ENCODE measurements at regions not wholly inside any gene's neighbourhood (a gene's known extent, or its start where the extent isn't known, plus 50 kb on each side); places are given as distances from the start of the nearest gene placed in this dataset.
"Not testable (repeated sequence)": the region's sequence is repeated elsewhere in the genome, so short reads cannot be mapped to it uniquely, and the experiment has no call there.

- no peak for DNase-seq (ENCODE audit: low spot score)
Measured at GRCh38 chr11:116335891-116336290, 436.9 kb downstream of the BUD13 start.

DNA sequence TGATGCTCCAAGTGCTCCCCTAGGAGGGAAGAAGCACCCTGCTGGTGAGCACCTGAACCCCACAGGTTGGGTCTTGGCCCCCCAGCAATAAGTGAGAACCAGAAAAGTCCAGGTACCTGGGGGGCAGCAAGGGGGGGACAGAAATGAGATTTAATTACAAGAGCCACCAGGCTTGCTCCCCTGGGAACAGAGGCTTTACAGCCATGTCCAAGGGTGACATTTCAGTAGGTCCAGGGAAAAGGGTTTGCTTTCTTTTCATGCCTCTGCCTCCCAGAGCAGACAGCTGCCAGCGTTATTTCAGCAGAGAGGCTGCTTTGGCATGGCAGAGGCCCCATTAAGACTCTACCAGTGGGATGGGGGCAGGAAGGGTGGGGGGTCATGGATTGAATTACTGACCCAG, 437.7 kb downstream of the BUD13 start:
- no peak for DNase-seq (ENCODE audit: low spot score)

- no peak for DNase-seq (ENCODE audit: low spot score)
Measured at GRCh38 chr11:116334596-116334995, 438.2 kb downstream of the BUD13 start.

DNA sequence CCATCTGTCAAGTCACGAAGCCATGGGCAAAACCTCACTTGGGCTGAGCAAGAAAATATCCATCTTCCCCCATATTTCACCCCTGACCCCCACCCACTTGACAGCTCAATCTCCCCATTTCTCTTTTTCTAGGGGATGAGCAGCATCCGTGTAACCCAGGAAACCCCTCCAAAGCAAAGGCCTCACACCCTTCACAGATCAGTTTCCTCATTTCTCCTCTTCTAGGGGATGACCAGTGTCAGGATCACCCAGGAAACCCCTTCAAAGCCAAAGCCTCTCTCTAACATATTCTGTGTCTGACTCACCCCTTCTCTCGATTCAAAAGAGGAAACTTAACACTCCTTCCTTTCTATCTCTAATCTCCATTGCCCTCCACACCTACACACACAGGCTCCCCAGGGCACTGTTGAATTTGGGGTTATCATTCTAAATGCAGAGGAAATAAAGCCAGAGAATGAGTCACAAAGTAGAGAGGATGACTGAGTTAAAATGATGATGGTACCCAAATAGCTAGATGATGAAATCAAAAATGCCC, 439.7 kb downstream of the BUD13 start:
- DNase-seq (ENCODE audit: low spot score), result no peak

- no peak for DNase-seq (ENCODE audit: low spot score)
Measured at GRCh38 chr11:116332391-116332790, 440.4 kb downstream of the BUD13 start.

DNA sequence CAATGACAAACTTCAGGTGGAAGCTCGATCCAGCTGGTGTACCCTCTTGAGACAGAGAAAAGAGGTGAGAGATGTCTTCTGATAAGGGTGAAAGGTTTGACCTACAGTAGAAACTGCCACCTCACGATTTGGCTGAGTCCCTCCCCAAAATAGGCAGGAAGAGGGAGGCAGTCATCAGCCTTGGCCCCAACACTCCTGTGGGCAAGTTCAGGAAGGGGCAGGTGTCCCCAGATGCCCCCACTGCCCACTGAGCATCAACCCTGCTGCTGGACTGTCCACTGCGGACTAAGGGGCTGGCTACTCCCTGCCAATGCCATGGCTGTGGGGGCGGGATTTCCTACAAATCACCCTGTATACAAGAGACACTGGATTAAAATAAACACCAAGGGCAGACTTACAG, 441.4 kb downstream of the BUD13 start:
- no peak for DNase-seq (ENCODE audit: low spot score)

GRCh38 chr11:116330439-116331185, 442.2 kb downstream of the BUD13 start:
- DNase-seq (ENCODE audit: low spot score), result no peak

GRCh38 chr11:116329354-116330090, 443.3 kb downstream of the BUD13 start:
- no peak for DNase-seq (ENCODE audit: low spot score)

DNA sequence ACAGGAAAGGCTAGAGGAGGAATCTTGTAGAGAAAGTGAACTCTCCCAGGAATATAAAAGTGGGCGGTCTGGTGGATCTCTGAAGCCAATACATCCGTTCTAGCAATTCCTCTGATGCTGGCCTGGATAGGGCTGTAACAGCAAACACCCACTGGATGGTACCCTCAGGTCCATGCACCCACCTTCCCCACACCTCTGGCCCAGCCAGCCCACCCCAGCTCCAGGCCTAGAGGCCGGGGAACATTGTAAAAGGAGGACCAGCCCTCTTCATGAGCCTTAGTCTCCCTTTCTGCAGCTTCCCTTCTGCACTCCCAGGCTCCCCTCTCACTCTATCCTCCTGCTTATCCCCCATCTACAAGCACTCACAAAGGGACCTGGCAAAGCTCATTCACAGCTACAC, 443.9 kb downstream of the BUD13 start:
- DNase-seq (ENCODE audit: low spot score), result no peak

- no peak for DNase-seq (ENCODE audit: low spot score)
Measured at GRCh38 chr11:116328391-116328790, 444.4 kb downstream of the BUD13 start.

- no peak for DNase-seq (ENCODE audit: low spot score)
Measured at GRCh38 chr11:116326146-116326545, 446.6 kb downstream of the BUD13 start.

DNA sequence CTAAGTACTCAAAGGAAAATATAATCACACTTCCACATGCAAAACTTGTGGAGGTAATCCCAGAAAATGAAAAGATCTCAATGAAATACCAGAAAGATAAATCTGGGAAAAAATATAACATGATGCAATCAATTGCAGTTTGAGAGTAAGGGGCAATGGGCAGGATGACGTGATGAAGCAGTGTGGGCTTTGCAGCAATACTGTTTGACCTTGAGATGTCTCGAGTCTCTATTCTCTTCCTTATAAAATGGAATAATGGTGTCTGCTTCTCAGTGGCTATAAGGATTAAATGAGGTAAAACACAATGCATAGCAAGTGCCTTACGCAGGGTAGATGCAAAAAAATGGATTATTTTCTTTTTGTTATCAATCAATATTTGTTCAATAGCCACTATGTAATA, 447.5 kb downstream of the BUD13 start:
- no peak for DNase-seq (ENCODE audit: low spot score)

DNA sequence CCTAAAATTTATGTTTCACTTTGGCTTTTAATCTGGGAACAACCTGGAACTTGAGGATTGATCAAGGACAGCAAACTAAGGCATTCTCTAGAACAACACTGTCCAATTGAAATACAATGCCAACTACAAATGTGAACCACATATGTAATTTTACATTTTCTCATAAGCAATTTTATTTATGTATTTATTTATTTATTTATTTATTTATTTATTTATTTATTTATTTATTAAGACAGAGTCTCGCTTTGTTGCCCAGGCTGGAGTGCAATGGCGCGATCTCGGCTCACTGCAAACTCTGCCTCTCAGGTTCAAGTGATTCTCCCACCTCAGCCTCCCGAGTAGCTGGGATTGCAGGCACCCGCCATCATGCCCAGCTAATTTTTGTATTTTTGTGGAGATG, 448.7 kb downstream of the BUD13 start:
- not testable (repeated sequence) for DNase-seq (ENCODE audit: low spot score)

- no peak for DNase-seq (ENCODE audit: low spot score)
Measured at GRCh38 chr11:116317212-116317611, 455.6 kb downstream of the BUD13 start.

- DNase-seq (ENCODE audit: low spot score), result no peak
Measured at GRCh38 chr11:116314006-116314405, 458.8 kb downstream of the BUD13 start.

DNA sequence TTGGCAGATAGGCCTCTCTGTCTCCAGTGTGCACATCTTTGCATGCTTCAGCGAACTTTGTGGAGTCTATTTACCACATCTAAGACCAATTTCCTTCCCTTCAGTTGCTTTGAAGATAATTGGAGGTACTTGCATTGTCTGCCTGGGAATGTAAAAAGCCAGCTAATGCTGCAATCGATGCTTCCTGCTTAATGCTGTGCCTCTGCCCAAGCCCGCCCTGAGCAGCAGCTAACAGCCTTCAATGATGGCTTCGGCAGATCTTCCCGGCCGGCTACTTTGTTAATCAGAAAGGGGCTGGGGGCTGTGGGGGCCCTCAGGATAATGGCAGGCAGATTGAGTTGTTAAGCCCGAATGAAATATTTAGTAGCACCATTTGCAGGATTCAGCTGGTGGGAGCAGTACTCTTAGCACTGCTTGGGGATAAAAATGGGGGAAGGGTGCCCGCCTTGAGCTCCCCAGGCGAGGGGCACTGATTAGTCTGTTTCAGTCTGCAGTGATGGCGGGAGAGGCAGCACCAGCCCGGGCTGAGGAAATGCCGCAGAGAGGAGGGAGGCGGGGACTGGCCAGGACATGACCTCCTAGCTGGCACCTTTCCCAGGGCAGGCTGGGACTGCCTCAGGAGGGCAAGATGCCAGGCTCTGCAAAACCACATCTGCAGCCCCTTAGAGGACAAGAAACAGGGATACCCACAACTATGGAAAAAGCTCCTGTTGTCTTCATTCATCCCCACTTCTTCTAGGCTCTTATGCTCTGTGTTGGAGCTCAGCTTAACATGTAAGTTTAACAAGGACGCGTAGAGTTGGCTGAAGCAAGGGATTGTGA, 460.0 kb downstream of the BUD13 start:
- no peak for DNase-seq (ENCODE audit: low spot score)

GRCh38 chr11:116311206-116311605, 461.6 kb downstream of the BUD13 start:
- DNase-seq (ENCODE audit: low spot score), result no peak

- no peak for DNase-seq (ENCODE audit: low spot score)
Measured at GRCh38 chr11:116310698-116311097, 462.1 kb downstream of the BUD13 start.

DNA sequence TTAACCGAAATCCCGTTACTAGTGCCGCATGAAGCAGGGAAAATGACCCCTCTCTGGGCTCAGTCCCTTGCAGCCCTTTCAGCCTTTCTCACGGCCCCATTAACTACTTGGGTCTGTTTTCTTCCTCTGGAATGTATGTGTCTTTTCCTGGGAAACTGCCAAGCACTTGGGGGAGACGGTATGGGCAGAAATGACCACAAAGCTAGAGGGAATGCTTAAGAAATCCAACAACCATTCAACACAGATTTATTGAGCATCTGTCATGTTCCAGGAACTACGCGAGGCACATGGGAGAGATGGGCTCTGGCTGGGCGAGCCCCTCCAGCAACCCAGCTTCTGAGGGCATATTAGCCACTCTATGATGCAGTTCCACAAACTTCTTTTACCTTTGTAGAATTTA, 462.6 kb downstream of the BUD13 start:
- no peak for DNase-seq (ENCODE audit: low spot score)

- no peak for DNase-seq (ENCODE audit: low spot score)
Measured at GRCh38 chr11:116309446-116309845, 463.3 kb downstream of the BUD13 start.

- DNase-seq (ENCODE audit: low spot score), result no peak
Measured at GRCh38 chr11:116302756-116303155, 470.0 kb downstream of the BUD13 start.

DNA sequence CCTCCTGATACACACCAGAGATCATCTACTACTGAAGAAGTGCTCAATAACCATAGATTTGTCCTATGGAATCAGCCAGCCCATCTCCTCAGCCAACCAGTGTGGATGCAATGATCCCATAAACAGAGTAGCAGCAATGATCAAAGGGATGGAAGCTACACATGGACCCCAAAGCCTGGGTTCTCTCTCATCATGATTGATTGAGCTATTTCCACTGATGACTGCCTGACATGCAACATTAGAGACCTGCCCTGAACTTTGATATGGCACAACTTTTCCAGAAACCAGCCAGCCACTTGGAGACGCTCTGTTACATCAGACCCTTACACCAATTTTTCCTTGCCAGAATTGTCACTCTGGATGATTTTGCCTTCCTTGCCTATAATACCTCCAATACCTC, 471.6 kb downstream of the BUD13 start:
- no peak for DNase-seq (ENCODE audit: low spot score)

DNA sequence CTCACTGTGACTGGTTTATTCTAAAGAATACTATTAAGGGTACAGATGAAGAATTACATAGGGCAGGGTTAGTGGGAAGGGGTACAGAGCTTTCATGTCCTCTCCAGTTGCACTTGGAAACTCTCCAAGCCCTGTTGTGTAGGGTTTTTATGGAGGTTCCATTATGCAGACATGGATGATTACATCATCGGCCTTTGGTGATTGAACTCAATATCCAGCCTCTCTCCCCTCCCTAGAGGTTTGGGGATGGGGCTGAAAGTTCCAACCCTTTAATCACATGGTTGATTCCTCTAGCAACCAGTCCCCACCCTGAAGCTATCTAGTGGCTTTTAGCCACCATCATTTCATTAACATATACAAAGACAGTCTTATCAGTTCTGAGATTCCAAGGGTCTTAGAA, 472.6 kb downstream of the BUD13 start:
- no peak for DNase-seq (ENCODE audit: low spot score)
